ENCODE measurements at regions not wholly inside any gene's neighbourhood (a gene's known extent, or its start where the extent isn't known, plus 50 kb on each side); places are given as distances from the start of the nearest gene placed in this dataset.

DNA sequence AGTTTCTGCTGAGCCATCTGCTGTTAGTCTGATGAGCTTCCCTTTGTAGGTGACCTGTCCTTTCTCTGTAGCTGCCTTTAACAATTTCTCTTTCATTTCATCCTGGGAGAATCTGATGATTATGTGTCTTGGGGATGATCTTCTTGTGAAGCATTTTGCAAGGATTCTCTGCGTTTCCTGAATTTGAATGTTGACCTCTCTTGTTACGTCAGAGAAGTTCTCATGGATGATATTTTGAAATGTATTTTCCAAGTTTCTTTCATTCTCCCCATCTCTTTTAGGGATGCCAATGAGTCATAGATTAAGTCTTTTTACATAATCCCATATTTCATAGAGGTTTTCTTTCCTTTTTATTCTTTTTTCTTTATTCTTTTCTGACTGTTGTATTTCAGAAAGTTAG lies 184.2 kb upstream of the BET1 start:
- no peak for TF ChIP-seq RAD21 (IDR thresholded peaks at IDR 0.05; ENCODE audit: low read length)
- no peak for TF ChIP-seq MAFK (IDR thresholded peaks at IDR 0.05; ENCODE audit: low read depth, low read length)
- TF ChIP-seq POLR2A (IDR thresholded peaks at IDR 0.05; ENCODE audit: low read depth, low read length) = no peak
- TF ChIP-seq, protein P1, sequence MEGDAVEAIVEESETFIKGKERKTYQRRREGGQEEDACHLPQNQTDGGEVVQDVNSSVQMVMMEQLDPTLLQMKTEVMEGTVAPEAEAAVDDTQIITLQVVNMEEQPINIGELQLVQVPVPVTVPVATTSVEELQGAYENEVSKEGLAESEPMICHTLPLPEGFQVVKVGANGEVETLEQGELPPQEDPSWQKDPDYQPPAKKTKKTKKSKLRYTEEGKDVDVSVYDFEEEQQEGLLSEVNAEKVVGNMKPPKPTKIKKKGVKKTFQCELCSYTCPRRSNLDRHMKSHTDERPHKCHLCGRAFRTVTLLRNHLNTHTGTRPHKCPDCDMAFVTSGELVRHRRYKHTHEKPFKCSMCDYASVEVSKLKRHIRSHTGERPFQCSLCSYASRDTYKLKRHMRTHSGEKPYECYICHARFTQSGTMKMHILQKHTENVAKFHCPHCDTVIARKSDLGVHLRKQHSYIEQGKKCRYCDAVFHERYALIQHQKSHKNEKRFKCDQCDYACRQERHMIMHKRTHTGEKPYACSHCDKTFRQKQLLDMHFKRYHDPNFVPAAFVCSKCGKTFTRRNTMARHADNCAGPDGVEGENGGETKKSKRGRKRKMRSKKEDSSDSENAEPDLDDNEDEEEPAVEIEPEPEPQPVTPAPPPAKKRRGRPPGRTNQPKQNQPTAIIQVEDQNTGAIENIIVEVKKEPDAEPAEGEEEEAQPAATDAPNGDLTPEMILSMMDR (conservative IDR thresholded peaks at IDR 0.05; ENCODE audit: low read depth, low read length) = no peak
- TF ChIP-seq RCOR1 (IDR thresholded peaks at IDR 0.05; ENCODE audit: insufficient replicate concordance, low read length) = no peak
- TF ChIP-seq, protein P2, sequence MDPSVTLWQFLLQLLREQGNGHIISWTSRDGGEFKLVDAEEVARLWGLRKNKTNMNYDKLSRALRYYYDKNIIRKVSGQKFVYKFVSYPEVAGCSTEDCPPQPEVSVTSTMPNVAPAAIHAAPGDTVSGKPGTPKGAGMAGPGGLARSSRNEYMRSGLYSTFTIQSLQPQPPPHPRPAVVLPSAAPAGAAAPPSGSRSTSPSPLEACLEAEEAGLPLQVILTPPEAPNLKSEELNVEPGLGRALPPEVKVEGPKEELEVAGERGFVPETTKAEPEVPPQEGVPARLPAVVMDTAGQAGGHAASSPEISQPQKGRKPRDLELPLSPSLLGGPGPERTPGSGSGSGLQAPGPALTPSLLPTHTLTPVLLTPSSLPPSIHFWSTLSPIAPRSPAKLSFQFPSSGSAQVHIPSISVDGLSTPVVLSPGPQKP (IDR thresholded peaks at IDR 0.05; ENCODE audit: borderline replicate concordance, low read depth, low read length) = no peak
- TF ChIP-seq FOS (IDR thresholded peaks at IDR 0.05; ENCODE audit: low read depth, low read length) = no peak
- TF ChIP-seq CEBPB (IDR thresholded peaks at IDR 0.05; ENCODE audit: low read depth, low read length) = no peak
- no peak for TF ChIP-seq RFX5 (IDR thresholded peaks at IDR 0.05; ENCODE audit: low read depth, low read length)
- TF ChIP-seq BHLHE40 (IDR thresholded peaks at IDR 0.05; ENCODE audit: low read depth, low read length) = no peak
- no peak for TF ChIP-seq SMC3 (IDR thresholded peaks at IDR 0.05; ENCODE audit: low read depth, low read length)
- TF ChIP-seq USF2 (IDR thresholded peaks at IDR 0.05; ENCODE audit: low read depth, low read length) = no peak
- TF ChIP-seq MAZ (IDR thresholded peaks at IDR 0.05; ENCODE audit: borderline replicate concordance, low read depth, low read length) = no peak
- no peak for TF ChIP-seq MXI1 (IDR thresholded peaks at IDR 0.05; ENCODE audit: borderline replicate concordance, low read depth, low read length)

Measured in IMR-90 (cell line).